ENCODE measurements at regions not wholly inside any gene's neighbourhood (a gene's known extent, or its start where the extent isn't known, plus 50 kb on each side); places are given as distances from the start of the nearest gene placed in this dataset.
"Not testable (repeated sequence)": the region's sequence is repeated elsewhere in the genome, so short reads cannot be mapped to it uniquely, and the experiment has no call there.

DNA sequence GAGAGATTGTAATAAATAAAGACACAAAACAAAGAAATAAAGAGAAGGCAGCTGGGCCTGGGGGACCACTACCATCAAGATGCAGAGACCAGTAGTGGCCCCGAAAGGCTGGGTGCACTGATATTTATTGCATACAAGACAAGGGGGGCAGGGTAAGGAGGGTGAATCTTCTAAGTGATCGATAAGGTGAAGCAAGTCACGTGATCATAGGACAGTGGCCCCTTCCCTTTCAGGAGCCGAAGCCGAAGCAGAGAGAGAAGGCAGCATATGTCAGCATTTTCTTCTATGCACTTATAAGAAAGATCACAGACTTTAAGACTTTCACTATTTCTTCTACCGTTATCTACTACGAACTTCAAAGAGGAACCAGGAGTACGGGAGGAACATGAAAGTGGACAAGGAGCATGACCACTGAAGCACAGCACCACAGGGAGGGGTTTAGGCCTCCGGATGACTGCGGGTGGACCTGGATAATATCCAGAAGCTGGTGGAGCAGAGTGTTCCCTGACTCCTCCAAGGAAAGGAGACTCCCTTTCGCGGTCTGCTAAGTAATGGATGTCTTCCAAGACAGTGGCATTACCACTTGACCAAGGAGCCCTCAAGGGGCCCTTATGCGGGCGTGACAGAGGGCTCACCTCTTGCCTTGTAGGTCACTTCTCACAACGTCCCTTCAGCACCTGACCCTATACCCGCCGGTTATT, 126.4 kb downstream of the RBM46 start:
- H3K9me3 Mint-ChIP-seq; H3K36me3 Mint-ChIP-seq; H3K27me3 Mint-ChIP-seq; H3K4me3 Mint-ChIP-seq; DNase-seq; H3K27ac Mint-ChIP-seq; H3K4me1 Mint-ChIP-seq; ATAC-seq (replicated peaks): not testable (repeated sequence)

DNA sequence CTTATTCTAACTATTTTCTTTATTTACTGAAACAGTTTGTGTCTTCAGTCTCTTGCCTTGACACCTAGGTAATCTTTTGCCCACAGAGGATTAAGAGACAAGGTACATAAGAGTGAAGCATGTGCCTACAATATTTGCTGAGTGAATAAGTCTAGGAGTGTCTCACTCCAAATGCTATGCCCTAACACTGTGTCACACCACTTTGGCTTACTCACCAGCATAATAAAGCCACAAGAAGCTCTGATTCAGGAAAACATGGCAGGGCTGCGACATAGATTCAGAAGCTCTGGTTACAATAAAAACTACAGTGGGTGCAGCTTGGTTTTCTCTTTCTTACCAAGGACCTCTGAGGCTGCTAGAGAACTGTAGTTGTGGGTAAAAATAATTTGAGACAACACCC, 127.1 kb downstream of the RBM46 start:
- Mint-ChIP-seq H3K4me3 (no peak overlapping the region), H3K36me3 (no peaks in the 10 kb centered on the region), H3K9me3 (peaks cover 3% of the 10 kb centered on the region in 2 donors), H3K27me3 (no peaks in the 10 kb centered on the region), H3K4me1 (no peaks in the 10 kb centered on the region), H3K27ac (no peak overlapping the region)
- no peak for ATAC-seq (replicated peaks)
- no peak for DNase-seq

DNA sequence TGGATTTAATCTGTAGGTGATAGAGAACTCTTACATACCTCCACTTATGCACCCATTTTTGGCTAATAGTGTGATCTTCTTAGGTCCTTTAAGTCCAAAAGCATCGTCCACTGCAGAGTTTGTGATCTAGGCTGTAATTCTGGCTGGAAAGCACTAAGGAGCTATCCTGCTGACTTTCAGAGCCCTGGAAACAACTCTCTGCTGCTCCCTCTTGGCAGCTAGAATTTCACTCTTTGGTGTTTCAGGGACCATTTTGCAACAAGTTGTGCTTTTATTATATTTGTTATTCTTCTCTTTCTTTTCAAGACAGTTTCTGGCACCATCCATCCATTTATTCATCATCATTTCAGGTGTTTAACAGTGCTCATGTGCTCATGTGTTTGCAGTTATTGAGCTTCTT, 130.0 kb downstream of the RBM46 start:
- H3K27ac Mint-ChIP-seq = no peak overlapping the region
- no peaks in the 10 kb centered on the region for H3K27me3 Mint-ChIP-seq
- H3K4me3 Mint-ChIP-seq = no peak overlapping the region
- ATAC-seq (replicated peaks) (no peak), DNase-seq (no peak)
- H3K36me3 Mint-ChIP-seq = no peaks in the 10 kb centered on the region
- H3K9me3 Mint-ChIP-seq = peaks cover 1 to 2% of the 10 kb centered on the region in 2 donors
- no peaks in the 10 kb centered on the region for H3K4me1 Mint-ChIP-seq

DNA sequence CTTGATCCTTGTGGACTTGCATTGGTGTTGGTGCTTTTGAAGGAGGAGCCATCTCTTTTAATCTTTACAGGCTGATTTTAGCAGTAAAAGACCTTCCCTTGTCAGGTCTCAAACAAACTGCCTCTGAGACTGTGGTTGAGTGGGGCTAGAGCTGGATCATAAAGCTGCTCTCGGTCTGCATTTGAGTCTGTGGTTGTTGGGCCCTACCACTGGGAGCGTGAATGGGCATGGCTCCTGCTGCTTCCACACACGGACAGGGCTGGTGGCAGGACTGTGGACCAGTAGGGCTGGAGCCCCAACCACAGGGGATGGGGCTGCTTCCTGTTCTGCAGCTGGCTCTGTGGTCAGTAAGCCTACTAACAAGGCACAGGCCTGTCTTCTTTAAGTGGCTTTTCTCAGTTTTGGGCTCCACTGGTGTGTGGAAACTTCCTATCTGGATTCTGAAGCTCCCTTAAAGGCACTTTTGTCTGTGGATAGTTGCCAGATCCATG, 130.6 kb downstream of the RBM46 start:
- Mint-ChIP-seq H3K27ac (no peak overlapping the region), H3K4me3 (no peak overlapping the region), H3K36me3 (no peaks in the 10 kb centered on the region), H3K27me3 (no peaks in the 10 kb centered on the region), H3K9me3 (no peaks in the 10 kb centered on the region), H3K4me1 (no peaks in the 10 kb centered on the region)
- ATAC-seq (replicated peaks) (no peak), DNase-seq (no peak)

DNA sequence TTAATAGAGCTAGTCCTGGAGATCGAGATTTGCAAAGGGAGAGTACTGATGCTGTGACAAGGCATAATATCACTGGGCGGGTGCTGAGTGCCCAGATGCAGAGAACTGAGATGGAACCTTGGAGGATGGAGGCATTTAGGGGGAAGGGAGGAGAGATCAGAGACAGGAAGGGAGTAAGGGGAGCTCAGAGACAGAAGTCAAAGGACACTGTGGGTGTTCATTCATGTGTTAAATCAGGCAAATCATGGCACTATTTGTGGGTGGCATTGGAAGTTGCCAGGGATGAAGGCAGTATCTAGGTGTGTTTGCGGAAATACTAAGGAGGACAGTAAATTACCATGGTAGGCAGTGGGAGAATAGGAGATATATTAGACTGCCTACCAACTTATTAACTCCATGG, 135.0 kb downstream of the RBM46 start:
- ATAC-seq (replicated peaks) (no peak), DNase-seq (no peak)
- no peak overlapping the region for H3K27ac Mint-ChIP-seq
- H3K36me3 Mint-ChIP-seq = no peaks in the 10 kb centered on the region
- no peaks in the 10 kb centered on the region for H3K4me1 Mint-ChIP-seq
- H3K4me3 Mint-ChIP-seq = no peak overlapping the region
- no peaks in the 10 kb centered on the region for H3K9me3 Mint-ChIP-seq
- no peaks in the 10 kb centered on the region for H3K27me3 Mint-ChIP-seq

DNA sequence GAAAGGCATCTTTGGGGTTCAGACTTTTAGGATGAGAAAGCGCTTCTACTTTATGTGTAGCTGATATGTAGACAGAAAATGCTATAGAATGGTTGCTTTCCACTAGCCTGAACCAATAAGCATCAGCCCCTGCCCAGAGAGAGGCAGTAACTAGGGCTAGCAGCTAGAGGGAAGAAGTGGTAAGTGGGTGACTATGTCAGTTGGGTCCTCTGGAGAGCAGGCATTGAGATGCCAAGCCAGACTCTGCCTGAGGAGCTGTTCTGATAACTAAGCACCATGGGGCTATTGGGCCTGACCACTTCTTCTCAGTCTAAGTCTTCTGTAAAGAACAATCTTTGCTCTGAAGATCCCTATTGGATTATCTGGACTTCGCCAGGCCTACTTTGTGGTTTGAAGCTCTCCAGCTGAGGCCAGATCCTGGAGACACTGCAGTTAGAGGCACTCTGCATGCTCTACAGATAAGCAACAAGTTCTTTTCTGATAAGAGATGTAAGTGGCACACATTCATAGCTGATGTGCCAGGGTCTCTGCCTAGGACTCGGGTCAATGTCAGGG, 146.1 kb downstream of the RBM46 start:
- DNase-seq = no peak
- Mint-ChIP-seq H3K4me3 (no peak overlapping the region), H3K27me3 (peaks cover 0 to 5% of the 10 kb centered on the region in 2 donors), H3K9me3 (peaks cover 8 to 9% of the 10 kb centered on the region in 2 donors), H3K4me1 (no peaks in the 10 kb centered on the region), H3K36me3 (no peaks in the 10 kb centered on the region), H3K27ac (no peak overlapping the region)
- no peak for ATAC-seq (replicated peaks)

DNA sequence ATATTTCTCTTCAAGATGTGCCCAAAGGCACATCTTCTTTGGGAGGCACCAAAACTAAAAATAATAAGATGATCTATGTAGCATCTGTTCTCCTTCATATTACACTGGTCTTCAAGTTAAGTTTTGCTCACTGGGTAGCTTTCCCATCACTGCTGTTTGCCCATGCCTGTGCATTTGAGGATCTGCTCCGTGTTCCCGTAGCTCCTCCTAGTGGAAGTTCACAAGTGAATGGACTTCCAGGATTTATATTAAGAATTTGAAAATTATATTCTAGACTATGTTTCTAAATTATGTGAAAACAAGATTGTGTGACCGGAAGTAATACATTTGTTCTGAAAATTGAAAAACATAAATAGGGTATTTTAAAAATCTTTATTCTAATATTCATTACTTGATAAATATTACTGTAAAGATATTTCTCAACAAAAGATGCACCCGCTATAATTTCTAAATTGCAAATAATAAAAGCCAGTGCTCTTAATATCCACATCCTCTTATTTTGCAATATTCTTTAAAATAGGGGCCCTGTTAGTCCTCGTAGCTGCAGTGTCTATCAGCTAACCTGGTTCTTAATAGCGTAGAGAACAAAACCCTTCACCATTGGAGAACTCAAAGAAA, 147.7 kb downstream of the RBM46 start:
- H3K4me1 Mint-ChIP-seq = no peaks in the 10 kb centered on the region
- peaks cover 4 to 14% of the 10 kb centered on the region in 2 donors for H3K9me3 Mint-ChIP-seq
- no peaks in the 10 kb centered on the region for H3K27me3 Mint-ChIP-seq
- no peak overlapping the region for H3K27ac Mint-ChIP-seq
- H3K4me3 Mint-ChIP-seq = no peak overlapping the region
- no peaks in the 10 kb centered on the region for H3K36me3 Mint-ChIP-seq
- ATAC-seq (replicated peaks) (no peak), DNase-seq (no peak)

DNA sequence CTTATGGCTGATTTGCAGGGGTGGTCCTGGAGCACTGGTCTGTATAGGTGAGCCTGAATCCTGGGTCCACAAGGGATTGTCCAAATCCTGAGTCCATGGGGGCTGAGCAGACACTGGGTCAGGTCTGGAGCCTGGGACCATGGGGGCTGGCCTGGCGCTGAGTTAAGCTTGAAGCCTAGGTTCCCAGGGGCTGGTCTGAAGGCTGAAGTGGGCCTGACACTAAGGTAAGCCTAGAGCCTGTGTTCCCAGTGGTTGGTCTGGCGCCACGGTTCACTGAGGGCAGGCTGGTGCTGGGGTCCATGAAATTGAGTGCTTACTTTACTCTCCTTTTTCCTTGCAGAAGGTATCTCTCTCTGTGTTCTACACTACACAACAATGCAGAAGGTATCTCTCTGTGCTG, 155.8 kb downstream of the RBM46 start:
- H3K4me1 Mint-ChIP-seq = no peaks in the 10 kb centered on the region
- peaks cover 10 to 18% of the 10 kb centered on the region in 2 donors for H3K9me3 Mint-ChIP-seq
- no peaks in the 10 kb centered on the region for H3K27me3 Mint-ChIP-seq
- ATAC-seq (replicated peaks) (no peak), DNase-seq (no peak)
- H3K27ac Mint-ChIP-seq = no peak overlapping the region
- H3K36me3 Mint-ChIP-seq = no peaks in the 10 kb centered on the region
- no peak overlapping the region for H3K4me3 Mint-ChIP-seq

DNA sequence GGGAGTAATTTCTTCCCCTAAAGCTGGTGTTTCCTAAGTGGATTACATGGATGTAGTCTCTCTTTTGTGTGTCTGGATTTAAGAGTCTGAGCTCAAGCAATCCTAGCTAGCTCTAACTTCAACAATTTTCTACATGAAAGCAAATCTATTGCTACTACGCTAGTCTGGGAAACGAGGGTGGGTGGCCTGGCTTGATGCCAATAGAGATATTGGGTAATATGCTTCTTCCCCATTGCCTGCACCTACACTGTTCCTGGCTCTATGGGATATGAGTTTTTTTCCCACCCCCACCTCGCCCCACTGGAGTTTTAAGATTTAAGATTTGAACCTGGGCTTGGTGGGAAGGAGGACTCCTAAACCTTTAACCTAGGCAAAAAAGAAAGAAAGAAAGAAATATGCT, 158.8 kb downstream of the RBM46 start:
- Mint-ChIP-seq H3K36me3 (no peaks in the 10 kb centered on the region), H3K4me3 (no peak overlapping the region), H3K4me1 (no peaks in the 10 kb centered on the region), H3K27ac (no peak overlapping the region), H3K9me3 (peaks cover 7 to 13% of the 10 kb centered on the region in 2 donors), H3K27me3 (no peaks in the 10 kb centered on the region)
- DNase-seq (no peak), ATAC-seq (replicated peaks) (no peak)

DNA sequence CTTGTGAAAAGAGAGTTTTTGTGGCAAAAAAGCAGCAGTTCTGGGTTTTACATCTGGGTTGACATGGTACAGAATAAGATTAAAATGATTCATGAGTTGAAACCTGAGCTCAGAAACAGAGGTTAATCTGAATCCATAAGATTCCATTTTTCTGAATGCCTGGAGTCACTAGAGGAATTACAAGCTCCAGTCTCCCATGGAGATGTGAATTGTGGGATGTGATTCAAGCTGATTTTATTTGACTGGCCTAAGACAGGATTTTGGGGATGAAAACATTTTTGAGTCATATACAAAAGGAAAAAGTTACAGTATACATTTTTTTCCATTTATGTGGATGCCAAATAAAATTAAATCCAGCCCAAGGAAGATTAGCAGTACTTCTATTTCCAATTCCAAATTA, 161.1 kb downstream of the RBM46 start:
- no peak for ATAC-seq (replicated peaks)
- no peak for DNase-seq
- H3K27ac Mint-ChIP-seq = no peak overlapping the region
- no peaks in the 10 kb centered on the region for H3K4me1 Mint-ChIP-seq
- no peaks in the 10 kb centered on the region for H3K36me3 Mint-ChIP-seq
- H3K9me3 Mint-ChIP-seq = peaks cover 0 to 3% of the 10 kb centered on the region in 2 donors
- no peak overlapping the region for H3K4me3 Mint-ChIP-seq
- no peaks in the 10 kb centered on the region for H3K27me3 Mint-ChIP-seq

DNA sequence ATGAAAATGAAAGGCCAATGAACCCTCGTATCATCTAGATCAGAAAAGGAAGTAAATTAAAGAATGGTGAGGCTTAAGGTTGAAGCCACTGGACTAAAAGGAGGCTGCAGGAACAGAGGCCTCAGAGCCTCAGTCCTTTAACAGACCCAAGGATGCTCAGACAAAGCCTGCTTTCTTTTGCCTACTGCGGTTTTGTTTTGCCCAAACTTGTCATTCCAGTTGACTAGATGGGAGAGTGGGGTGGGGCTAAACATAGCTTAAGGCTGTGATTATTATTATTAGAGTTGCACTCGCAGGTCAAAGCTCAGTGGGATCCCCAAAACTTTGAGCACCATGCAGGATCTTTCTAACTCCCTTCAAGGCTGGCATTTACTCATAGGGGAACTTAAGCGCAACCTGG, 163.9 kb downstream of the RBM46 start:
- Mint-ChIP-seq H3K27ac (no peak overlapping the region), H3K36me3 (no peaks in the 10 kb centered on the region), H3K4me1 (no peaks in the 10 kb centered on the region), H3K4me3 (no peak overlapping the region), H3K9me3 (peaks cover under 1 to 3% of the 10 kb centered on the region in 2 donors), H3K27me3 (no peaks in the 10 kb centered on the region)
- DNase-seq (no peak), ATAC-seq (replicated peaks) (no peak)

DNA sequence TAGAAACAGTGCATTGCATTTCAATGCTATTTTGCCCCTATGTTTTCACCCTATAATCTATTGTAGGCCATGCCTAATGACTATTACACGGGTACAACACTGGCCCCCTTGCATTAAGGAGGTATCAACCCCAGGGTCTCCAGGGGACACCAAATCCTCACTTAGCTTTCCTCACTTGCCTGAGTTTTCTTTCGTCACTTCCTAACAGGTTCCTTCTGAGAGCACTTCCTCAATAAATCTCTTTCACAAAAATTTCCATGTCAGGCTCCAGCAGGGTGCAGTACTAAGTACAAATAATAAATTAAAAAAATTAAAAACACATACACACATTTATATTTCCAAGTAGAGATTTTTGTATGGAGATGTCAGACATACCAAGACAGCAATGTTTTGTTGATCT, 165.0 kb downstream of the RBM46 start:
- no peaks in the 10 kb centered on the region for H3K36me3 Mint-ChIP-seq
- no peaks in the 10 kb centered on the region for H3K27me3 Mint-ChIP-seq
- no peak for ATAC-seq (replicated peaks)
- DNase-seq = no peak
- H3K4me1 Mint-ChIP-seq = no peaks in the 10 kb centered on the region
- no peak overlapping the region for H3K27ac Mint-ChIP-seq
- H3K4me3 Mint-ChIP-seq = no peak overlapping the region
- H3K9me3 Mint-ChIP-seq = peaks cover 1 to 7% of the 10 kb centered on the region in 2 donors

DNA sequence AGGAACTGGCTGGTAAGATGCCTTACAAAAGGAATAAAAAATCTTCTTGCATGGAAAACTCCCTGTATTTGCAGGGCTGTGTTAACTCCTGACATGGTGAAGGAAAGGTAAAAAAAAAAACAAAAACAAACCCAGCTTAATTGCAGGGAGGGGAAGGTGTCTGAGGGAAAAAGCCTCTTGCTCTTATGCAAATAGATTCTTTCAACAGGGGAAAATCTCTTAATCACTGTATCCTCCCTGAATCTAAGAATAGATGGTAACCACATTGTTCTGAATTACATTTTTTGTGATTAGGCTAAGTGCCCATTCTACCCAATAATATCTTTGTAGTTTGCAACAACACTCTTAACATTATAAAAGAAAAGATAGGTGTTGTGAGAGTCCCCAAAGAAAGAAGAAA, 172.6 kb downstream of the RBM46 start:
- no peak overlapping the region for H3K27ac Mint-ChIP-seq
- H3K36me3 Mint-ChIP-seq = no peaks in the 10 kb centered on the region
- no peak for ATAC-seq (replicated peaks)
- H3K9me3 Mint-ChIP-seq = peaks cover 17 to 24% of the 10 kb centered on the region in 2 donors
- no peaks in the 10 kb centered on the region for H3K27me3 Mint-ChIP-seq
- DNase-seq = no peak
- H3K4me3 Mint-ChIP-seq = no peak overlapping the region
- no peaks in the 10 kb centered on the region for H3K4me1 Mint-ChIP-seq

DNA sequence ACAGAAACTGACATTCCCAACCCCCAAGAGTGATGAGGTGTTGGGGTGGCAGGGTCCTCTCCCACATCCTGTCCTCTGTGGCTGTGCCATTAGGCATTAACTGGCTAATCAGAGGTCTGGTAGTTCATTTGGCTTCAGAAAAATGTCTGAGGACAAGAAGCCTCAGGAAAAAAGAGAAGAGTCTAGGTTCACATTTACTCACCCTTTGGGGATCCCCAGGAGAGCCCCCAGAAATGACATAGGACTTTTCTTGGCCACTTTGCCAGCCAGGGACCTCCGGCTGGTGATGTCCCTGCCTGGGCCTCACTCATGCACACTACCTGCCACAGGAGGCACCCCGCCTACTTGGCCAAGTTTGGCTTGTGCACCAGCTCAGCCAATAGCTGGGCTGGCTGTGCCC, 173.0 kb downstream of the RBM46 start:
- Mint-ChIP-seq H3K9me3 (peaks cover 17 to 24% of the 10 kb centered on the region in 2 donors), H3K27me3 (no peaks in the 10 kb centered on the region), H3K27ac (no peak overlapping the region), H3K4me1 (no peaks in the 10 kb centered on the region), H3K4me3 (no peak overlapping the region), H3K36me3 (no peaks in the 10 kb centered on the region)
- peak; percentile 46 to 57 for ATAC-seq (replicated peaks)
- peak; percentile 3 for DNase-seq

DNA sequence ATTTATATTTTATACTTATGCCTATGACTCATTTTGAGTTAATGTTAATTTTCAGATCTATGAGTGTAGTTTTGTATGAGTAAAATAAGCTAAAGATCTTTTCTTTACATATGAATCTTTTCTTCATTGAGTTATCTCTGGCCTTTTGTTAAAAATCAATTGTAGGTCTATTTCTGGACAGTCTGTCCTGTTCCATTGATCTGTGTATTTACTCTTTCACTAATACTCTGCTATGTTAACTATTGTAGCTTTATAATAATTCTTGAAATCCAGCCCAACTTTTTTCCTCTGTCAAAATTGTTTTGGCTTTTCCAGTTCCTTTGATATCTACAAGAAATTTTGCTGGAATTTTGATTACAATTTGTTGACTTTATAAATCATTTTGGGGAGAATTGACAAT, 177.0 kb downstream of the RBM46 start:
- no peaks in the 10 kb centered on the region for H3K27me3 Mint-ChIP-seq
- H3K27ac Mint-ChIP-seq = no peak overlapping the region
- H3K4me1 Mint-ChIP-seq = no peaks in the 10 kb centered on the region

More for the DNA sequence above, 177.0 kb downstream of the RBM46 start:
- H3K4me3 Mint-ChIP-seq = no peak overlapping the region
- no peak for ATAC-seq (replicated peaks)
- H3K9me3 Mint-ChIP-seq = peaks cover 17 to 19% of the 10 kb centered on the region in 2 donors
- H3K36me3 Mint-ChIP-seq = no peaks in the 10 kb centered on the region
- DNase-seq = no peak

Data from stimulated activated naive B cell treated with anti-CD40 and anti-IgM and Interleukin-4, amounts not matched to agents 10 μg/mL and 1 μg/mL and 100 μg/mL, for 72 hours (primary cell).